Caco-2 (cell line): ENCODE measurements at regions not wholly inside any gene's neighbourhood (a gene's known extent, or its start where the extent isn't known, plus 50 kb on each side); places are given as distances from the start of the nearest gene placed in this dataset.

ENCODE experiments used
- BruUV-seq: library from RNA; stranded (reverse); fragments of 400-500 nt; replicated peaks from 2 replicates; lab custom pipeline; 2021; lab: Mats Ljungman, UMichigan
- CTCF ChIA-PET: fragments of 300-600 bp; sonication (Branson Sonifier 250); formaldehyde crosslinking; loops from one replicate; lab custom pipeline; 2022; ENCODE audit warnings: antibody characterized with exemption; lab: Charles Lee
- POLR2A ChIA-PET: fragments of 300-600 bp; sonication (Branson Sonifier 250); formaldehyde crosslinking; loops from one replicate; lab custom pipeline; 2022; ENCODE audit warnings: antibody characterized with exemption; lab: Charles Lee
- DNase-seq, 2 experiments: peaks; one replicate each; pipeline versions ENCODE4 v3.0.0 to v3.0.0-alpha.2; 2020 to 2022
- H3K27me3 ChIP-seq: replicated peaks from 2 replicates; pipeline ENCODE4 v1.6.0; 2011; ENCODE audit warnings: low read length; ENCODE audit not compliant: control insufficient read depth, insufficient read depth
- H3K36me3 ChIP-seq: 2 replicates; pipeline ENCODE4 v1.5.1; 2011; ENCODE audit warnings: low read length; ENCODE audit not compliant: control insufficient read depth, insufficient read depth
- H3K4me1 ChIP-seq: fragments of 250-450 bp; sonication (Bioruptor Pico); 2 replicates; pipeline ENCODE4 v1.5.1; 2020; ENCODE audit warnings: mild to moderate bottlenecking
- H3K4me3 ChIP-seq: 2 replicates; pipeline ENCODE4 v1.5.1; 2011; ENCODE audit warnings: low read depth, mild to moderate bottlenecking, control low read depth, low read length
- H3K9me3 ChIP-seq: fragments of 250-450 bp; sonication (Bioruptor Pico); 2 replicates; pipeline ENCODE4 v1.5.1; 2020; ENCODE audit warnings: mild to moderate bottlenecking, moderate library complexity
- H3K27ac Mint-ChIP-seq: one replicate; pipeline ENCODE4 v1.8.0; 2022; ENCODE audit warnings: mixed read lengths; ENCODE audit not compliant: unreplicated experiment
- H3K27me3 Mint-ChIP-seq: one replicate; pipeline ENCODE4 v1.8.0; 2022; ENCODE audit warnings: mixed read lengths; ENCODE audit not compliant: insufficient read depth, unreplicated experiment
- H3K36me3 Mint-ChIP-seq: one replicate; pipeline ENCODE4 v1.8.0; 2022; ENCODE audit warnings: mild to moderate bottlenecking, mixed read lengths; ENCODE audit not compliant: insufficient read depth, unreplicated experiment
- H3K4me1 Mint-ChIP-seq: one replicate; pipeline ENCODE4 v1.8.0; 2022; ENCODE audit warnings: low read depth, mixed read lengths; ENCODE audit not compliant: unreplicated experiment
- H3K4me3 Mint-ChIP-seq: one replicate; pipeline ENCODE4 v1.8.0; 2022; ENCODE audit warnings: mild to moderate bottlenecking, moderate library complexity, mixed read lengths; ENCODE audit not compliant: unreplicated experiment
- H3K9me3 Mint-ChIP-seq: one replicate; pipeline ENCODE4 v1.8.0; 2022; ENCODE audit warnings: mixed read lengths; ENCODE audit not compliant: unreplicated experiment
- intact Hi-C: fragments of 100-400 bp; cut with micrococcal nuclease; formaldehyde crosslinking; loops from one replicate; pipeline ENCODE4 v1.10.0; 2022; ENCODE audit not compliant: unreplicated experiment
- TF ChIP-seq, protein P1 (sequence below), 2 experiments: fragments of 200-600 bp in 1 of 2; IDR thresholded peaks; 1 replicate in 1 of 2; 2 replicates in 1 of 2; pipeline versions ENCODE4 v1.5.1 to v1.8.0; 2011 to 2022; ENCODE audit warnings: antibody characterized with exemption in 1 of 2, control low read depth in 1 of 2, inconsistent platforms in 1 of 2, low read depth in 1 of 2, low read length in 1 of 2, mild to moderate bottlenecking in 1 of 2, moderate library complexity in 1 of 2; ENCODE audit not compliant: insufficient read depth in 1 of 2, severe bottlenecking in 1 of 2, unreplicated experiment in 1 of 2

DNA sequence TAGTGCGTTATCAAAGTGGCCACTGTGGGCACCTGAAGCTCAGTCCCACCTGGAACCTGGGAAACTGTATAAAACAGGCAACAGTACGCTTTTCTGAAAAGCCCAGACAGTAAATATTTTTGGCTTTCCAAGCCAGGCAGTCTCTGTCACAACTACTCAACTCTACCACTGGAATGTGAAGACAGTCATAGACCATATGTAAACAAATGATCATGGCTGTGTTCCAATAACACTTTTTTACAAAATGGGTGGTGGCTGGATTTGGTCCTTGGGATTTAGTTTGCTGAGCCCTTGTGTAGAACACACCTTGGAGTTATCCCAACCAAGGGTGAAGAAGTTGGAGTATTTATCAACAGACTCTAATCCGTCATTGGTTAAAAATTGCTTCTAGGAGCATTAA, 259.9 kb downstream of the SKIDA1 start:
- intact Hi-C loops, result loop anchor here (1.0 kb wide), 1 partner anchor 71 kb away; no protein-coding TSS in a partner anchor
- CTCF ChIA-PET, result no interaction called here
- peaks cover 1% of the 10 kb centered on the region for H3K9me3 Mint-ChIP-seq

DNA sequence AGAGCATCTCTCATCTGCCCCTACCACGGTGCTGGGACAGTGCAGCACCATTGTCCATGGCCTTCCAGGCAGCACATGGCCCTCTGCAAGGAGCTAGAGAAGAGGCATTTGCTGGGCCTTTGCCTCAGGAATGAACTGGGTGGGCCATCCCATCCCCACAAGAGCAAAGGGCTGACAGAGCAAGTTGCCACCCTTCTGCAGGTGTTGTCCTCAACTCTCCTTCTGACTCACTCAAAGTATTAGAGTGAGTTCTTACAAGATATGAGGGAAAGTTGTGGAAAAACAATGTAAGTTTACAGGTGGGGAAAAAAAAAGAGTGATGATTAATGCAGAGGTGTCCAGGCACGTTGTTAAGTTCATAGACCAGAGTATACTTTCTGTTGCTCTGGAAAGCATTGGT, 261.2 kb downstream of the SKIDA1 start:
- Mint-ChIP-seq H3K27me3 (no peaks in the 10 kb centered on the region), H3K27ac (peak overlapping the region; percentile 40), H3K9me3 (no peaks in the 10 kb centered on the region), H3K36me3 (no peaks in the 10 kb centered on the region), H3K4me1 (no peaks in the 10 kb centered on the region), H3K4me3 (no peak overlapping the region)
- TF ChIP-seq, protein P1, sequence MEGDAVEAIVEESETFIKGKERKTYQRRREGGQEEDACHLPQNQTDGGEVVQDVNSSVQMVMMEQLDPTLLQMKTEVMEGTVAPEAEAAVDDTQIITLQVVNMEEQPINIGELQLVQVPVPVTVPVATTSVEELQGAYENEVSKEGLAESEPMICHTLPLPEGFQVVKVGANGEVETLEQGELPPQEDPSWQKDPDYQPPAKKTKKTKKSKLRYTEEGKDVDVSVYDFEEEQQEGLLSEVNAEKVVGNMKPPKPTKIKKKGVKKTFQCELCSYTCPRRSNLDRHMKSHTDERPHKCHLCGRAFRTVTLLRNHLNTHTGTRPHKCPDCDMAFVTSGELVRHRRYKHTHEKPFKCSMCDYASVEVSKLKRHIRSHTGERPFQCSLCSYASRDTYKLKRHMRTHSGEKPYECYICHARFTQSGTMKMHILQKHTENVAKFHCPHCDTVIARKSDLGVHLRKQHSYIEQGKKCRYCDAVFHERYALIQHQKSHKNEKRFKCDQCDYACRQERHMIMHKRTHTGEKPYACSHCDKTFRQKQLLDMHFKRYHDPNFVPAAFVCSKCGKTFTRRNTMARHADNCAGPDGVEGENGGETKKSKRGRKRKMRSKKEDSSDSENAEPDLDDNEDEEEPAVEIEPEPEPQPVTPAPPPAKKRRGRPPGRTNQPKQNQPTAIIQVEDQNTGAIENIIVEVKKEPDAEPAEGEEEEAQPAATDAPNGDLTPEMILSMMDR (IDR thresholded peaks at IDR 0.05; ENCODE audit: insufficient read depth in 1 of 2, low read depth in 1 of 2, low read length in 1 of 2, severe bottlenecking in 1 of 2, unreplicated experiment in 1 of 2), result no peak
- H3K36me3 ChIP-seq, result no peaks in the 10 kb centered on the region
- ChIA-PET POLR2A (no interaction called here), CTCF (no interaction called here)
- H3K27me3 ChIP-seq, result no peaks in the 10 kb centered on the region
- H3K9me3 ChIP-seq, result 0 out of 2 replicates have a peak, but pooled peaks cover 4% of the 10 kb centered on the region
- H3K4me1 ChIP-seq, result peaks cover 21% of the 10 kb centered on the region
- BruUV-seq, result no TSS peak
- no peak for DNase-seq
- intact Hi-C loops, result no loop called here
- H3K4me3 ChIP-seq, result no peak overlapping the region

More for the DNA sequence above, 259.9 kb downstream of the SKIDA1 start:
- H3K4me1 Mint-ChIP-seq, result no peaks in the 10 kb centered on the region
- H3K4me3 Mint-ChIP-seq, result no peak overlapping the region
- TF ChIP-seq, protein P1 (IDR thresholded peaks at IDR 0.05; ENCODE audit: insufficient read depth in 1 of 2, low read depth in 1 of 2, low read length in 1 of 2, severe bottlenecking in 1 of 2, unreplicated experiment in 1 of 2), result no peak
- H3K27ac Mint-ChIP-seq, result no peak overlapping the region
- no peaks in the 10 kb centered on the region for H3K27me3 Mint-ChIP-seq
- Histone ChIP-seq H3K4me3 (no peak overlapping the region), H3K4me1 (peaks cover 21% of the 10 kb centered on the region), H3K36me3 (no peaks in the 10 kb centered on the region), H3K27me3 (no peaks in the 10 kb centered on the region), H3K9me3 (peaks cover 4% of the 10 kb centered on the region; the same call in 1 of the 2 replicates)
- no TSS peak for BruUV-seq
- no peaks in the 10 kb centered on the region for H3K36me3 Mint-ChIP-seq
- DNase-seq, result no peak
- POLR2A ChIA-PET, result no interaction called here

DNA sequence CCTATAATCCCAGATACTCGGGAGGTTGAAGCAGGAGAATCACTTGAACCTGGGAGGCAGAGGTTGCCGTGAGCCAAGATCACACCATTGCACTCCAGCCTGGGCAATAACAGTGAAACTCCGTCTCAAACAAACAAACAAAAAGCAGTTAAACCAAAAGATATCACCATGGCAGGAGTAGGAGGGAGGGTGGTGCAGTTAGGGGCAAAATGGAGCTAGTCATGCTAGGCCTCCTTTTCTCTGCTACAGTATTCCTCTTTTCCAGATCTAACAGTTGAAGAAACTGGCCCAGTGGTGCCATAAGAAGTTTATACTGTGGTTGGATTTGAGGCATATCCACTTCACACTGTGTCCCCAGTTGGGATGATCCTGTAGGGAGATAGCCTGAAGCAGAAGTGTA, 261.6 kb downstream of the SKIDA1 start:
- Histone ChIP-seq H3K4me1 (peaks cover 21% of the 10 kb centered on the region), H3K36me3 (no peaks in the 10 kb centered on the region), H3K4me3 (no peak overlapping the region), H3K27me3 (no peaks in the 10 kb centered on the region), H3K9me3 (0 out of 2 replicates have a peak, but pooled peaks cover 4% of the 10 kb centered on the region)
- TF ChIP-seq, protein P1 (IDR thresholded peaks at IDR 0.05; ENCODE audit: insufficient read depth in 1 of 2, low read depth in 1 of 2, low read length in 1 of 2, severe bottlenecking in 1 of 2, unreplicated experiment in 1 of 2), result no peak
- DNase-seq, result no peak
- intact Hi-C loops, result loop anchor here (1.0 kb wide), 1 partner anchor 21 kb away; no protein-coding TSS in a partner anchor
- BruUV-seq, result no TSS peak
- ChIA-PET CTCF (no interaction called here), POLR2A (no interaction called here)
- Mint-ChIP-seq H3K27ac (peak overlapping the region; percentile 40), H3K27me3 (no peaks in the 10 kb centered on the region), H3K9me3 (no peaks in the 10 kb centered on the region), H3K36me3 (no peaks in the 10 kb centered on the region), H3K4me3 (no peak overlapping the region), H3K4me1 (no peaks in the 10 kb centered on the region)
